Astrocyte of the hippocampus (primary cell): ENCODE measurements at regions not wholly inside any gene's neighbourhood (a gene's known extent, or its start where the extent isn't known, plus 50 kb on each side); places are given as distances from the start of the nearest gene placed in this dataset.
"Not testable (repeated sequence)": the region's sequence is repeated elsewhere in the genome, so short reads cannot be mapped to it uniquely, and the experiment has no call there.

Source experiments
- DNase-seq: peaks from one replicate; pipeline ENCODE4 v3.0.0; 2011; ENCODE audit warnings: low read depth, low spot score

DNA sequence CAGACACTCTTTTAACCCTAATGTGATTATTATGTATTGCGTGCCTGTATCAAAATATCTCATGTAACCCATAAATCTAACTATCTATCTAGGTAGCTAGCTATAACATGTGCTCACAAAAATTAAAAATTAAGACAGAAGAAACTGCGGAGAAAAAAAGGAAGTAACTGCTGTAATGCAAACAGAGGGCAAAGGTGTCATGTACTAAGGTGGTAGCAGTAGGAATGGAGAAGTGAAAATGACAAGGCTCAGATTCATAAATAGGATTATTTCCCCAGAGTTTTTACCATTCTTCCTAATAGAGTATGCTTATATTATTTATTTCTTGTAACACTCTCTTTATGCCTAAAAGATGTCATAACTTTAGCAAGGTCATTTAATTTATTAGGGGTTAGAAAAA lies 1527.5 kb upstream of the C9orf72 start:
- no peak for DNase-seq

DNA sequence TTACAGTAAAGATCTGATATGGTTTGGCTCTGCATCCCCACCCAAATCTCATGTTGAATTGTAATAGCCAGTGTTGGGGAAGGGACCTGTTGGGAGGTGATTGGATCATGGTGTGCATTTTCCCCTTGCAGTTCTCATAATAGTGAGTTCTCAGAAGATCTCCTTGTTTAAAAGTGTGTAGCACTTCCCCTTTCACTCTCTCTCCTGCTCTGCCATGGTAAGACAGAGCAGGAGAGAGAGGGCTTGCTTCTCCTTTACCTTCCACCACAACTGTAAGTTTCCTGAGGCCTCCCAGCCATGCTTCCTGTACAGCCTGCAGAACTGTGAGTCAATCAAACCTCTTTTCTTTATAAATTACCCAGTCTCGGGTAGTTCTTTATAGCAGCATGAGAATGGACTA lies 1530.9 kb upstream of the C9orf72 start:
- DNase-seq: not testable (repeated sequence)

DNA sequence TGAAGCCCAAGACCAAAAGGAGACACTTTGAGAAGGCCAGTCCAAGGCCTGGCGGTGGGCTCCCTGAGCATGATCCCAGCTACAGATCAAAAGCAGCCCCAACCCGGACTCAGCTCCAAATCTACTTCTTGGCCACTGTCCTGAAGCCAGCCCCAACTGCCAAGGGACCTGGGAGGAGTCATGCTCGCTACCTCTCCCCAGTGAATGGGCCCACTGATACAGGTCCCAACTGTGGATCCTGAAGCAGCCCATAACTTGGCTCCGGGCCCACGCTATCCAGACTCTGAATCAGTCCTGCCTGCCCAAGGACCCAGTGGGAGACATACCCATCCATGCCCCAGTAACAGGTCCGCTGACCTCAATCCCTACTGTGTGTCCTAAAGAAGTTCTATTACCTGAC lies 1545.3 kb upstream of the C9orf72 start:
- no peak for DNase-seq

DNA sequence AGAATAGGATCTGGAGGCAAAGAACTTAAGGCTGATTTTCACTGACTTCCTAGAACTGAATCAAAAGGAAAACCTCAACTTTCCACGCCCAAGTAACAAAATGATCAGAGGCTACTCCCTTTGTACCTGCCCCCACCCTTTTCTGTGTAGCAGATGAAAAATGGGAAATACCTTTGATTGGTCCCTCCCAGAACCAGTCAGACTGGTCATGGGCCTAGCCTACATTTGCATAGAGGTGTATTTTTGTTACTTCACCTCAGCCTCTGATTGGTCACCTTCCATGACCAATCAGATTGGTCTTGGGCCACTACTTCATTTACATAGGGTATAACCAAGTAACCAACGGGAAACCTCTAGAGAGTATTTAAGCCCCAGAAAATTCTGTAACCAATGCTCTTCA lies 1553.5 kb upstream of the C9orf72 start:
- DNase-seq: no peak

DNA sequence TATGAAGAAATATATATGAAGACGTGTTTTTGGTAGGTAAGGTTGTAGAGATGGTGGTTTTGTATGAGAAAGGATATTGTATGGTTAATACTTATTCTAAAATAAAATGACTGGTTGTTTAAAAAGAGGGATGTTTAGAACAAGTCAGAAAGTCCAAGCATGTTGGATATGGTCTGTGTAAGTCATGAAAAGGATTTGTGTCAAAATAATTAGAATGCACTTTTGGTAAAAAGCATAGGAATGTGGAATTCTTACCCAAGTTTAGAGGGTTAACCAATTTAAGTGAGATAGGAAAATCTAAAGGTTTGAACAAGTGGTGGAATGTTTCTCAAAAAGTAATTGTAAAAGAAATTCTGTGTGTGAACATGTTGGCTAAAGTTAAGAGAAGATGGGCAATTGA lies 1556.5 kb upstream of the C9orf72 start:
- DNase-seq: peak; percentile 4

DNA sequence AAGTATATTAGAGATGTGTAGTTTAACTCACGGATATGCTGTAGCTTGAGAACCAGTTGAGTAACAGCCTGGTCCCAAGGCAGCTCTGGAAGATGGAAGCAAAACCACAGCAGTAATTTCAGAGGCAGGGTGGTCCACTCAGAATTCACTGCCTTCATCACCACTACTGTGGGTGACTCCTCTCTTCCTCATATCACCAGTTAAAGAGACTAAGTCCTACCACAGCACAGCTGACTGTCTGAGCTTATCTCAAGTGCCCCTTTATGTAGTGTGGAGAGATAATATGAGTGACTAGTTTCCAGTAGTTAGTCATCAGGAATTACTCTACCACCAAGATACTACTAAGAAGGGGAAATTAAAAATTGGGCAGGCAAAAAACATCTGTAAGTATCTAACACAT lies 1571.2 kb upstream of the C9orf72 start:
- DNase-seq: no peak

DNA sequence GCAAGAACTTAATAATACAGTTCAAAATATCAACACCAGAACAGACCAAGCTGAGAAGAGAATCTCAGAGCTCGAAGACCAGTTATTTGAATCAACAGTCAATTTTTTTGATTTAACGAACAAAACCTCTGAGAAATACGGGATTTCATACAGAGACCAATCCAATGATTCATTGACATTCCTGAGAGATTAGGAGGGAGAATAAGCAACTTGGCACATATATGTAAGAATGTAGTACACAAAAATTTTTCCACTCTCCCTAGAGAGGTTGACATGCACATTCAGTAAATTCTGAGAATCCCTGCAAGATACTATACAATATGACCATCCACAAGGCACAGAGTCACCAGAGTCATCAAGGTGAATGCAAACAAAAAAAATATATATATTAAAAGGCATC lies 1577.3 kb upstream of the C9orf72 start:
- peak; percentile 45 for DNase-seq

DNA sequence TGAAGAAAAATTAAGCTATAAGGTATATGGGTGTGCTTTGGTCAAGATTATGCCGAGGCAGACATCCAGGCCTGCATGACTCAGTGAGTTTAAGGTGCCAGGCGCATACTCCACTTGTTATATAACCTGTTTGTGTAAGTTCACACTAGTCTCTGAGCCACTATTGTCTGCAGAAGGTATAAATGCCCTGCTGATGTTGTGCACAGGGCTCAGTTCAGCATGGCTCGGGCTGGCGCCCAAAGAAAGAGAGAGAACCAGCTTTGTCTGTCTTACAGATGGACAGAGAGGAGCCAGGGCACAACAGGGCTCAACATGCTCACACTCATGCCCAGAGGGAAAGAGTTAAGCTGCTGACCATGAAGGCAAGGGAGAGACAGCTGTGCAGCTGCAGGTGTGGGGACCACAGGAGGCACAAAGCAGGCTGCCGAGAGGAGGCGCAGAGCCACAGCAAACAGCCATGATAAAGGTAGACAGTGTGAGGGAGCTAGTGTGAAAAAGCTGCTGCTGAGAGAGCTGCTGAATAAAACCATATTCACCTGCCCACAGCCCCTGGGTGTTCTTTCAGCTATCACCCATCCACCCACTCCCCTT lies 1587.6 kb upstream of the C9orf72 start:
- DNase-seq: no peak

DNA sequence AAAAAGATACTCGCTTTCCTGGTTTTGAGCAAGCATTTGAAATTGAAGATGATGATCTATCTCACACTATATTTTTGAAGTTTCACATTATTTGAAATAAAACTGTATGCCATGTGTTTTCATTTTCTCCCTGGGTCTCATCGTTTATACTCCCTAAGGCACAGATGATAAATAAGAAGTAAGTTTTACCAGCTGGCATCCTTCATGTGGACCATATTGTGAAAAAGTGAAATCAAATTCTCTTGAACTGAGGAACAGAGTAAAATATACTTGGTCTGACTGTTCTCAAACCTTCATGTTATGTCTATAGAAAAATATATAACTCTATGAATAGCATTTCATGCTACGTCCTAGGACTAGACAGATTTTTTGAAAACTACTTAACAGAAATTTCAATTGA lies 1600.9 kb upstream of the C9orf72 start:
- no peak for DNase-seq

DNA sequence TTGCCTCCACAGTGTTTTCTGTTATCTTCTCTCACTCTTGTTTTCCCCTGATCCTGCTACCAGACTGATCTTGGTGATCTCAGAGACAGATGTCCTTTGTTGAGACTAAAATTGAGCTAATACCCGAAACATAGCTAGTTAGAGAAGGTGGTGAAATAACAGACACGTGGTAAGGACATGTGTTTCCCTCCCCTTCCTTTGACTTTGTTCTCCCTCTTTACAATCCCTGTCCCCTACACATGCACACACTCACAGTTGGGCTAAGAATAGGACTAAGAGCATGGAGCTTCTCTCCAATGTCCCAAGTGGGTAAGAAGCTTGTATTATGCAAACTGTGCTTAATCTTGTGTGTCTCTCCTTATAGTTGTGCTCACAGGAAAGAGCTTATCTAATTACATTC lies 1603.0 kb upstream of the C9orf72 start:
- DNase-seq: no peak

DNA sequence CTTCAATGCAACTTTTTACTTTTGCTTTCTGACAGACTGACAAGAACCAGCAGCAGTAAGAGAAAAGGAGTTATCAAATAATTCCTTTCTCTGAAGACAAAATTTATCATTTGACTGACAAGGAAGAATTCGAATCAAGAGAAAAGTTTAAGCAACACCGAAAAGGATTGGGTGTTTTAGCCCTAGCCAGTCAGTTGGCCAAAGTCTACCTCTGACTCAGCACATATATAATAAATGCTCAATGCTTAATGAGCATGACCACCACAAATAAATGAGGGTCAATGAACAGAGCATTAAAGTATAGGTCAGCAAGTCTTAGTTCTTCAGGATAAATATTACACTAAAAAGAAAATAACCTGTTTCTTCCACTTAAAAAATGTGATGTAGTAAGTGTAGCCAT lies 1603.5 kb upstream of the C9orf72 start:
- DNase-seq: no peak

DNA sequence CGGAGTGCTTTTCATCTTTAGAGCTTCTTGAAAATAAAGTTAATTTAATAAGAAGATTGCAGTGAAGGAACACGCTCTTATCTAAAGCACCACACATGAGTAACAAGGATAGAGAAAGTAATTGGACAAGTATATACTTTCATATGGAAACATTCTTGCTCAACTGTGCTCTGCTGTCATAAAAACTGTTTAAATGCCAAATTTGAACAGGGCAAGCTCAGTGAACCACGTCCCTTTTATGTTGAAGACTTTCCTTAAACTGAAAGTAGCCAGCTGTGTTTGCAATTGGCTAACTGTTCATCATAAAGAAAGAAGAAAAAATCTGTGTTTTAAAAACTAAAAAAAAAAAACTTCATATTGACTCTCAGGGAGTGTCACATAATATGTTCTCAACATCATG lies 1610.7 kb upstream of the C9orf72 start:
- no peak for DNase-seq

DNA sequence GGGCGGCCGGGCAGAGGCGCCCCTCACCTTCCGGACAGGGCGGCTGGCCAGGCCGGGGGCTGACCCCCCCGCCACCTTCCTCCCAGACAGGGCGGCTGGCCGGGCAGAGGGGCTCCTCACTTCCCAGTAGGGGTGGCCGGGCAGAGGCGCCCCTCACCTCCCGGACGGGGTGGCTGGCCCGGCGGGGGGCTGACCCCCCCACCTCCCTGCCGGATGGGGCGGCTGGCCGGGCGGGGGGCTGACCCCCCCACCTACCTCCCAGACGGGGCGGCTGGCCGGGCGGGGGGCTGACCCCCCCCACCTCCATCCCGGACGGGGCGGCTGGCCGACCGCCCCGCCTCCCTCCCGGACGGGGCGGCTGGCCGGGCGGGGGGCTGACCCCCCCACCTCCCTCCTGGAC lies 1615.5 kb upstream of the C9orf72 start:
- not testable (repeated sequence) for DNase-seq

DNA sequence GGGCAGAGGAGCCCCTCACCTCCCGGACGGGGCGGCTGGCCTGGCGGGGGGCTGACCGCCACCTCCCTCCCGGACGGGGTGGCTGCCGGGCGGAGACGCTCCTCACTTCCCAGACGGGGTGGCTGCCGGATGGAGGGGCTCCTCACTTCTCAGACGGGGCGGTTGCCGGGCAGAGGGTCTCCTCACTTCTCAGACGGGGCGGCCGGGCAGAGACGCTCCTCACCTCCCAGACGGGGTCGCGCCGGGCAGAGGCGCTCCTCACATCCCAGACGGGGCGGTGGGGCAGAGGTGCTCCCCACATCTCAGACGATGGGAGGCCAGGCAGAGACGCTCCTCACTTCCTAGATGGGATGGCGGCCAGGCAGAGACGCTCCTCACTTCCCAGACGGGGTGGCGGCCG lies 1615.9 kb upstream of the C9orf72 start:
- not testable (repeated sequence) for DNase-seq

DNA sequence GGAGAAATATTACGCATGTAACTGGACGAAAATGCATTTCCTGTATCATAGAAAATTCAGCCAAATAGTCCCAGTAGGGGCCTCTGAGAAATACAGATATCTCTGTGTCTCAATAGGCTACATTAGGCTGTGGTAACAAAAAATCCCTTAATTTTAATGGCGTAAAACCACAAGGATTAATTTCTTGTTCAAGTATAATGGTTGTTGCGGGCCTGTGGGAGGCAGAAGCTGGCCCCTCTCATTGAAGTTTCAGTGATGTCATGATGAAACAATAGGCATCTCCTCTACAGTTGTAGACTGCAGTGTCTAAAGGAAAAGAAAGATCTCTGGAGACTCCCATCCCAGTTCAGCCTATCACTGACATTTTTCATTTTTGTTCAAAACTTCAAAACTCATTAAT lies 1625.6 kb upstream of the C9orf72 start:
- no peak for DNase-seq

DNA sequence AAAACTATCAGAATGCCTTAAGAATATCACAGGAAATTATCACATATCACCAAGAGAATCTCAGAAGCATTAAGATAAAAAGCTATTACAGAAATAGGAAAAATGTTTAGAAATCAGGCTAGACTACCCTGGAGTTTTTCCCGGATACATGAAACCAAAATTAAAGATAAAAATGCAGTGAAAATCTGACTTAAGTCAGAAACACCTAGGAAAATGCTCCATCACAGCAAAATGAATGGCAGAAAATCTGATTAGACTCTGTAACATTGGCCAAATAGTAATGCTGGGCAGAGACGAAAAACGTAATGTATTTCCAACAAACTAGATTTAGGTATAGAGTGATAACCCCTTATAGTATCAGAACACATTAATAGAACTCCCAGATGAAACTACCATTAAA lies 1626.7 kb upstream of the C9orf72 start:
- DNase-seq: no peak

DNA sequence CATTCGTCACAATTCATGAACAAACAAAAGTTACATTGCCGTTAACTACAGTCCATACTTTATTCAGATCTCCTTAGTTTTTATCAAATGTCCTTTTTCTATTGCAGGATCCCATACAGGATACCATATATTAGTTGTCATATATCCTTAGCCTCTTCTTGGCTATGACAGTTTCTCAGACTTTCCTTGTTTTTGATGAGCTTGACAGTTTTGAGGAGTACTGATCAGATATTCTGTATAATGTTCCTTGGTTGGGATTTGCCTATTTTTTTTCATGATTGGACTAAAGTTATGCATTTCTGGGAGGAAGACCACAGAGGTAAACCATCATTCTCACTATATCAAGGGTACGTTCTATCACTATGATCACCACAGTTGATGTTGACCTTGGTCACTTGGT lies 1627.4 kb upstream of the C9orf72 start:
- no peak for DNase-seq

DNA sequence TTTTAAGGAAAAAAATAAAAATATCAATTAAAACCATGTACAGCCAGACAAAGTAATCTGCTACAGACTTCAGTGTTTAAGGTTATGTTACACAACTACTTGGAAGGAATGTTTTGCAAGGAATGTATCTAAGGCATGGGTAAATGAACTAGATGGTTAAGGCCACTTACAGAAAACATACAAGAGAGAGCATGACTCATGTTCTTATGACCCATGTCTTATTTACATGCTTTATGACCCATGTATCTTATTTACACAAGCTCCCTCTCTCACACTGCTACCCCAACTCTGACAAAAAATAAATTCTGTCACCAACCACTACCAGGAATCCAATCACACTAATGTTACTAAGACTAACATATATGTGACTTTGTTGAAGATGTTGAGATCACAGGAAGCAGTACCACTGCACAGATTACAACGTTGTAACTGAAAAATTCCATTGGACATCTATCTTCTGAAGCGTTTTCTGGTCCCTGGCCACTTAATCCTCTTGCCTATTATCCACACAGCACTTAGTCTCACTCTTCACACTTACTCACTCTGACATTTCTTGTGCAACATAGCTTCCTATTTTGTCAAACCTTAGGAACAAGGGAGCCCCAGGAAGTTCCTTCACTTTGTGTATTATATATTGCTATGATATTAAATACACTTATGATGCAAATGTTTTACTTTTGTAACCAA lies 1630.1 kb upstream of the C9orf72 start:
- no peak for DNase-seq

DNA sequence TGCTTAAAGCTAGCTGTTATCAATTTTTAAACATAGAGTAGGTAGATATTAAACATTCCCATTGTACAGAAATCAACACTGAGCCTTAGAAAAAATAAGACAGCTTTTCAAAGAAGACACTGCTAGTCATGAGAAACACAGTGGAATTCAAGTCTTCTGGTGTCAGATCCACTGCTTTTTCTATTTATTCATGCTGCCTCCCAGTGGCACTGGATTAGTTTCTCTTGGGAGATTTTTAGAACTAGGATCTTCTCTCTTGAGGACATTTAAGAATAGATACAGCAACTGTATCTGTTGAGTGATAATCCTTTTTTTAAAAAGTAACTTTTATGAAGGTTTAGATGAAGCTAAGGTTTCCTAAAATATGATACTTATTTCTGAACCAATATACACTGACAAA lies 1635.4 kb upstream of the C9orf72 start:
- no peak for DNase-seq

DNA sequence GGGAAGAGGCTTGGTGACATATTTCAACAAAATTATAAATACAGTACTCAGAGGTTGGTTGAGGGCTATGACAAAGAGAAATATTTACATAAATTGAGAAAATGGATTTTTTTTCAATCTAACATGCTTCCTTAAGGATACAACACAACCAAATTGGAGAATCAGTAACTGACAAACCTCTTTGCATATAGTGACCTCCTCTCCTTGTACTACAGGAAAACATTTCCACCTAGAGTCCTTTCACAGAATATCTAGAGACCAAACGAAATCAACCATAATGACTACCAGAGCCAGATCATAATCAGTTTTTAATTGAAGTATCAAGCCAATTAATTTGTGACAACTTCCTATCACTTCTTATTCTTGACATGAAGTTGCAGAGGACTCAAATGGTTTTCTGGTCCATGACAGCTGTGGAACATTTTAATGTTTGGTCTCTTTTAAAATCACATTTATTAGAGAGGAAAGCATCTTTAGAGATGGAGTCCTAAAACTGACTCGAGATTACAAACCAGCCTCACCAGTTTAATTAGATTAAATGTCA lies 1636.5 kb upstream of the C9orf72 start:
- no peak for DNase-seq

DNA sequence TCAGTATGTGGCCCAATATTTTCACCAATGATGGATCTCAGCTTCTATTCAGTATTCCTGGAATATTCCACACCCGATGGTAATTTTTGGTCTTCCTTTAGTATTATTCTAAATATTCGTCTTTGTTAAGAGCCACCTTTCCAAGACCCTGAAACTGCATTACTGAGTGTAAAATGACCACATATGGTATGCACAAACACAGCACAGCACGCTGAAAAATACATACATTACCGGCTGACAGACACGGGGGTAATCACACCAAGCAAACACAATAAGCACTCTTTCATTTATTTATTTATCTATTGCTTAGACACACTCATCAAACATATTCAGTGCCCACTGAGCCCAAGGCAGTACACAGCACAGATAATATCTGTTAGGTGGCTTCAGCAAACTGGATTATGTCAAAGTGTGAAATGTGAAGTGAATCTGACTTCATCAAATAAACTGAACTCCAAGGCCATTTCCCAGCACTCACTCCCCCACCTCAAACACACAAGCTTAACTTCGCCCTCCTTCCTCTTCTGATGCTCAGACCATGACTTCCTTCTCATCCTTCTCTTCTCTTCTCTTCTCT lies 1637.8 kb upstream of the C9orf72 start:
- no peak for DNase-seq

DNA sequence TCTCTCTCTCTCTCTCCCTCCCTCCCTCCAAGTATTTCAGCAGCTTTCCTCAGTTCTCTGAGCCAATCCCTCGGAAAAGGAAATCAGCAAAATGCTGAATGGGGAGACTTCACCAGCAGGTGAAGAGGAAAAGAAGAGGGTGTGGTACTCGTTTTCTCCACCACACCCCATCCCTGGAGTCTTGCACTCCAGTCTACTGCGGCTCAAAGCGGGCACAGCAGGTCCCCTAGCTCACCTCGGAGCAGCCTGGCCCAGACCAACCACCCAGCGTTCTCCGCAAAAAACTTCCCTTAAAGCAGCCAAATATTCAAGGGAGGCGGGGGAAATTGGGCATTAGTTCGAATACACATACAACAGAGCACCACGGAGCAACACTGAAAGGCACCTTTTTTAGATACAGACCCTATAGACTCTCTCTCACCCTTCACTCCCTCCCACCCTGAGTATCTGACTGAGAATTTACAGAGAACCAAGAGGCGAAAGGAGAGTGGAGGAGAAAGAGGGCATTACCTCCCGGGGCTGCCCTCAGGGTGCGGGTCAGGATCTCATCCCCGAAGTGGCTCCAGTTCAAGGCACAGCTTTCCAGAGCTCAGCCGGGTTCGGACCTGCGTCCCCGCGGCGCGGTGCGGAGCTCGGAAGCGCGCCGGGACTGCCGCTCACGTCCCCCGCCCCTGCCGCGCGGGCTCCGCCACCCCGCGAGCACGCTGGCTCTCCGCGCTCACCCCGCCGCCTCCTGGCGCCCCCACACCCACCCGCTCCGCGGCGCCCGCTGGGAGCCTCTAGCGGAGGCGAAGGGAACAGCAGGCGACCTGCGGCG lies 1638.5 kb upstream of the C9orf72 start:
- DNase-seq: peak; percentile 69
